ENCODE measurements at regions not wholly inside any gene's neighbourhood (a gene's known extent, or its start where the extent isn't known, plus 50 kb on each side); places are given as distances from the start of the nearest gene placed in this dataset.

- H3K4me3 Mint-ChIP-seq (ENCODE audit: unreplicated experiment): no peak overlapping the region
- H3K36me3 Mint-ChIP-seq (ENCODE audit: unreplicated experiment): no peaks in the 10 kb centered on the region
- H3K9me3 Mint-ChIP-seq (ENCODE audit: unreplicated experiment): no peaks in the 10 kb centered on the region
- no peak for TF ChIP-seq CTCF (IDR thresholded peaks at IDR 0.05)
- H3K4me1 Mint-ChIP-seq (ENCODE audit: unreplicated experiment): no peaks in the 10 kb centered on the region
- H3K27me3 Mint-ChIP-seq (ENCODE audit: unreplicated experiment): peaks cover 64% of the 10 kb centered on the region
- no peak for DNase-seq (ENCODE audit: extremely low spot score, unreplicated experiment)
- no peak overlapping the region for H3K27ac Mint-ChIP-seq (ENCODE audit: unreplicated experiment)
These were observed 58.5 kb upstream of the LARS2 start for GRCh38 chr3:45329761-45330305.

DNA sequence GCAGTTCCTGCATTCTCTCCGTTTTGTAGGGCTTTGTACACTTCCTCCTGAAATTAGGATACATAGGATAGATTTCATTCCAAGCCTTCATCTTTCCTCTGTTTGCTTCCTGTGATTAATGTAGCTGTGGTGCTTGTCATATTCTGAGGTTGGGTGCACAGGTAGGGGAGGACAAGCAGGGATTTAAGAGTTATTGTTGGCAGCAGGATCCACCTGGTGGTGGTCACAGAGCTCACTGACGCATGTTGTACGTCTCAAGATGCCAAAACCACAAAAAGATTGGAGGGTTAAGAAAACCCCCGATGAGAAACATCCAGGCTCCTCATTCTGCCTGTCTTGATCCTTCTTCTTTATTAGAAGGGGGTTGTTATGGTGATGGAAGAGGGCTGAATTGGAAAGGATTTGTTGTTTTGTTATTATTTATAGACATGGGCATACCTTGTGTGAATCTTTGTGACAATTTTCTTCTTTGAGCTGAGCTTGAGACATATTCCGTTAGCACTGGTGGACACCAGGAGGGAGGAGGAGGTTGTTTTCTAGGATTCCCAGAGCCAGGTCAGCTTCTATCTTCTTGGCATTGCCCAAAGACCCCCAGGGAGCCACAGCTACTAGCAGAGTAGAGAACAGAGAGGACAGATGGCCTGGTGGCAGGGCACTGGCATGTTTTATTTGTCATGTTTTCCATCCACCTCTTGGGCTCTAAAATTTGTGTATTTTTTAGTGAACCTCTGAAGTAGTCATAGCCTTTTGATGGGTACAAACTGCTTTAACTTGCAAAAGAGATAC is 57.7 kb upstream of the LARS2 start:
- TF ChIP-seq CTCF (IDR thresholded peaks at IDR 0.05): no peak
- H3K9me3 Mint-ChIP-seq (ENCODE audit: unreplicated experiment): no peaks in the 10 kb centered on the region
- no peak for DNase-seq (ENCODE audit: extremely low spot score, unreplicated experiment)
- no peak overlapping the region for H3K27ac Mint-ChIP-seq (ENCODE audit: unreplicated experiment)
- no peaks in the 10 kb centered on the region for H3K36me3 Mint-ChIP-seq (ENCODE audit: unreplicated experiment)
- H3K4me3 Mint-ChIP-seq (ENCODE audit: unreplicated experiment): no peak overlapping the region
- H3K4me1 Mint-ChIP-seq (ENCODE audit: unreplicated experiment): no peaks in the 10 kb centered on the region
- H3K27me3 Mint-ChIP-seq (ENCODE audit: unreplicated experiment): peaks cover 55% of the 10 kb centered on the region

GRCh38 chr3:45332493-45332892 is 55.9 kb upstream of the LARS2 start:
- DNase-seq (ENCODE audit: extremely low spot score, unreplicated experiment): no peak
- Mint-ChIP-seq H3K4me1 (ENCODE audit: unreplicated experiment) (no peaks in the 10 kb centered on the region), H3K36me3 (ENCODE audit: unreplicated experiment) (no peaks in the 10 kb centered on the region), H3K27ac (ENCODE audit: unreplicated experiment) (no peak overlapping the region), H3K9me3 (ENCODE audit: unreplicated experiment) (no peaks in the 10 kb centered on the region), H3K4me3 (ENCODE audit: unreplicated experiment) (no peak overlapping the region), H3K27me3 (ENCODE audit: unreplicated experiment) (peaks cover 49% of the 10 kb centered on the region)
- no peak for TF ChIP-seq CTCF (IDR thresholded peaks at IDR 0.05)

DNA sequence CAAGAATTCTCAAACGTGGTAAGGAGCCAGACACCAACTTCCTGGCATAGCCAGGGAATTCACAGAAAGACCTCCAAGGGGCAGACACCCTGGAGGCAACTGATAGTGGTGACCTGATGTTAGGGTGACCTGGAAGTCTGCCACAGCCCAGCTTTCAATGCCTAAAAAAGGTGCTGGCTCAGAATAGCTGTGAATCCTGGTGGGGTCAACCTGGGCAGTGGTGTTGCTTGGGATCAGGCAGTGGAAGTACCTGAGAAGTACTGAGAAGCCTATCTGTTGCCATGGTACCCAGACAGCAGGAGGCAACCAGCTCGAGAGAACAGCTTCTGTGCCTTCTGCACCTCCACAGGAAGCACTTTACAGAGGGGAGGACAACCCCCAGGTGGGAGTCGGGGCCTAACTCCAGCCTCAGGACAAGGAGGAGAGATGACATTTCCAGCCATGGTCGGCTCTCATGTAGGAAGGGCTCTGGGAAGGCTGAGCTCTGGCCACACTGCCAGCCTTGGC is 55.4 kb upstream of the LARS2 start:
- TF ChIP-seq CTCF (IDR thresholded peaks at IDR 0.05): no peak
- H3K27me3 Mint-ChIP-seq (ENCODE audit: unreplicated experiment): peaks cover 48% of the 10 kb centered on the region
- no peaks in the 10 kb centered on the region for H3K4me1 Mint-ChIP-seq (ENCODE audit: unreplicated experiment)
- no peak overlapping the region for H3K27ac Mint-ChIP-seq (ENCODE audit: unreplicated experiment)
- H3K9me3 Mint-ChIP-seq (ENCODE audit: unreplicated experiment): no peaks in the 10 kb centered on the region
- no peak overlapping the region for H3K4me3 Mint-ChIP-seq (ENCODE audit: unreplicated experiment)
- no peak for DNase-seq (ENCODE audit: extremely low spot score, unreplicated experiment)
- no peaks in the 10 kb centered on the region for H3K36me3 Mint-ChIP-seq (ENCODE audit: unreplicated experiment)

GRCh38 chr3:45333549-45333948 is 54.8 kb upstream of the LARS2 start:
- no peak for DNase-seq (ENCODE audit: extremely low spot score, unreplicated experiment)
- H3K36me3 Mint-ChIP-seq (ENCODE audit: unreplicated experiment): no peaks in the 10 kb centered on the region
- no peak for TF ChIP-seq CTCF (IDR thresholded peaks at IDR 0.05)
- H3K4me3 Mint-ChIP-seq (ENCODE audit: unreplicated experiment): no peak overlapping the region
- H3K9me3 Mint-ChIP-seq (ENCODE audit: unreplicated experiment): no peaks in the 10 kb centered on the region
- peaks cover 49% of the 10 kb centered on the region for H3K27me3 Mint-ChIP-seq (ENCODE audit: unreplicated experiment)
- H3K4me1 Mint-ChIP-seq (ENCODE audit: unreplicated experiment): no peaks in the 10 kb centered on the region
- H3K27ac Mint-ChIP-seq (ENCODE audit: unreplicated experiment): no peak overlapping the region

Data from osteocyte (in vitro differentiated cells).